WTC11 (cell line): ENCODE measurements at regions not wholly inside any gene's neighbourhood (a gene's known extent, or its start where the extent isn't known, plus 50 kb on each side); places are given as distances from the start of the nearest gene placed in this dataset.

Experiments
- ATAC-seq: fragments of 200-7000 bp; cut with Tn5 transposase; 2 replicates; pipeline ENCODE4 v1.10.0; 2021; ENCODE audit warnings: mild to moderate bottlenecking, moderate library complexity
- CTCF ChIA-PET: fragments of 300-600 bp; sonication (Branson Sonifier 250); formaldehyde crosslinking; loops from one replicate; lab custom pipeline; 2021; ENCODE audit warnings: antibody characterized with exemption; lab: Charles Lee
- POLR2A ChIA-PET: fragments of 350-600 bp; sonication (Branson Sonifier 250); formaldehyde crosslinking; loops from one replicate; lab custom pipeline; 2021; ENCODE audit warnings: antibody characterized with exemption; lab: Charles Lee
- DNase-seq: peaks from one replicate; pipeline ENCODE4 v3.0.0; 2021; ENCODE audit warnings: low spot score
- H3K27ac Mint-ChIP-seq: 2 replicates; pipeline ENCODE4 v1.8.0; 2021; ENCODE audit warnings: mixed read lengths
- H3K27me3 Mint-ChIP-seq: 2 replicates; pipeline ENCODE4 v1.8.0; 2021; ENCODE audit warnings: low read depth, mild to moderate bottlenecking, moderate library complexity, mixed read lengths
- H3K36me3 Mint-ChIP-seq: 2 replicates; pipeline ENCODE4 v1.8.0; 2021; ENCODE audit warnings: mixed read lengths
- H3K4me1 Mint-ChIP-seq: 2 replicates; pipeline ENCODE4 v1.8.0; 2022; ENCODE audit warnings: mixed read lengths
- H3K4me3 Mint-ChIP-seq: 2 replicates; pipeline ENCODE4 v1.8.0; 2021; ENCODE audit warnings: mild to moderate bottlenecking, moderate library complexity, mixed read lengths
- H3K9me3 Mint-ChIP-seq: 2 replicates; pipeline ENCODE4 v1.8.0; 2021; ENCODE audit warnings: mixed read lengths
- GRHL2 ChIP-seq: fragments of 250-450 bp; sonication (Bioruptor Pico); IDR thresholded peaks from 2 replicates; pipeline ENCODE4 v1.8.0; 2022; ENCODE audit warnings: mild to moderate bottlenecking, moderate library complexity; ENCODE audit not compliant: insufficient replicate concordance, severe bottlenecking
- MXD4 ChIP-seq: fragments of 250-450 bp; sonication (Bioruptor Pico); IDR thresholded peaks from 2 replicates; pipeline ENCODE4 v1.8.0; 2021; ENCODE audit warnings: mild to moderate bottlenecking, moderate library complexity, borderline replicate concordance
- MYBL2 ChIP-seq: sonication (generic); formaldehyde crosslinking; IDR thresholded peaks from 2 replicates; pipeline ENCODE4 v1.8.1; 2023; ENCODE audit warnings: mild to moderate bottlenecking, moderate library complexity, missing genetic modification reagents
- NFATC4 ChIP-seq: fragments of 250-450 bp; sonication (Bioruptor Pico); IDR thresholded peaks from 2 replicates; pipeline ENCODE4 v1.9.0; 2021; ENCODE audit warnings: mild to moderate bottlenecking
- NR2C2 ChIP-seq: sonication (generic); formaldehyde crosslinking; IDR thresholded peaks from 2 replicates; pipeline ENCODE4 v1.8.0; 2022; ENCODE audit warnings: mild to moderate bottlenecking, missing genetic modification reagents
- OVOL2 ChIP-seq: fragments of 250-450 bp; sonication (Bioruptor Pico); IDR thresholded peaks from 2 replicates; pipeline ENCODE4 v1.9.0; 2021; ENCODE audit warnings: mild to moderate bottlenecking, borderline replicate concordance
- SMAD4 ChIP-seq: sonication (generic); formaldehyde crosslinking; IDR thresholded peaks from 2 replicates; pipeline ENCODE4 v1.8.0; 2022; ENCODE audit warnings: mild to moderate bottlenecking, missing genetic modification reagents
- TEAD1 ChIP-seq: sonication (generic); formaldehyde crosslinking; IDR thresholded peaks from 2 replicates; pipeline ENCODE4 v1.8.0; 2022; ENCODE audit warnings: mild to moderate bottlenecking, missing genetic modification reagents
- TP53 ChIP-seq: sonication (generic); formaldehyde crosslinking; IDR thresholded peaks from 2 replicates; pipeline ENCODE4 v1.8.1; 2023; ENCODE audit warnings: mild to moderate bottlenecking, missing genetic modification reagents
- ZBTB21 ChIP-seq: sonication (generic); formaldehyde crosslinking; IDR thresholded peaks from 2 replicates; pipeline ENCODE4 v1.8.1; 2023; ENCODE audit warnings: mild to moderate bottlenecking, missing genetic modification reagents, borderline replicate concordance
- TF ChIP-seq, protein P1 (sequence below): sonication (generic); formaldehyde crosslinking; IDR thresholded peaks from 2 replicates; pipeline ENCODE4 v1.8.1; 2022; ENCODE audit warnings: mild to moderate bottlenecking, missing genetic modification reagents, moderate library complexity, borderline replicate concordance
- TF ChIP-seq, protein P2 (sequence below): sonication (generic); formaldehyde crosslinking; IDR thresholded peaks from 2 replicates; pipeline ENCODE4 v1.8.1; 2023; ENCODE audit warnings: mild to moderate bottlenecking, missing genetic modification reagents
- TF ChIP-seq, protein P3 (sequence below): fragments of 250-450 bp; sonication (Bioruptor Pico); IDR thresholded peaks from 2 replicates; pipeline ENCODE4 v1.9.0; 2021; ENCODE audit warnings: mild to moderate bottlenecking
- TF ChIP-seq, protein P4 (sequence below): sonication (generic); formaldehyde crosslinking; IDR thresholded peaks from 2 replicates; pipeline ENCODE4 v1.8.1; 2022; ENCODE audit warnings: low read depth, mild to moderate bottlenecking, moderate library complexity, missing genetic modification reagents, borderline replicate concordance
- TF ChIP-seq, protein P5 (sequence below): sonication (generic); formaldehyde crosslinking; conservative IDR thresholded peaks from 2 replicates; pipeline ENCODE4 v1.8.1; 2023; ENCODE audit warnings: mild to moderate bottlenecking, low read depth, missing genetic modification reagents, moderate library complexity
- TF ChIP-seq, protein P6 (sequence below): sonication (generic); formaldehyde crosslinking; IDR thresholded peaks from 2 replicates; pipeline ENCODE4 v1.8.0; 2023; ENCODE audit warnings: mild to moderate bottlenecking, missing genetic modification reagents
- TF ChIP-seq, protein P7 (sequence below): sonication (generic); formaldehyde crosslinking; IDR thresholded peaks from 2 replicates; pipeline ENCODE4 v1.8.1; 2022; ENCODE audit warnings: mild to moderate bottlenecking, moderate library complexity, missing genetic modification reagents
- TF ChIP-seq, protein P8 (sequence below): sonication (generic); formaldehyde crosslinking; IDR thresholded peaks from 2 replicates; pipeline ENCODE4 v1.8.0; 2022; ENCODE audit warnings: missing genetic modification reagents

DNA sequence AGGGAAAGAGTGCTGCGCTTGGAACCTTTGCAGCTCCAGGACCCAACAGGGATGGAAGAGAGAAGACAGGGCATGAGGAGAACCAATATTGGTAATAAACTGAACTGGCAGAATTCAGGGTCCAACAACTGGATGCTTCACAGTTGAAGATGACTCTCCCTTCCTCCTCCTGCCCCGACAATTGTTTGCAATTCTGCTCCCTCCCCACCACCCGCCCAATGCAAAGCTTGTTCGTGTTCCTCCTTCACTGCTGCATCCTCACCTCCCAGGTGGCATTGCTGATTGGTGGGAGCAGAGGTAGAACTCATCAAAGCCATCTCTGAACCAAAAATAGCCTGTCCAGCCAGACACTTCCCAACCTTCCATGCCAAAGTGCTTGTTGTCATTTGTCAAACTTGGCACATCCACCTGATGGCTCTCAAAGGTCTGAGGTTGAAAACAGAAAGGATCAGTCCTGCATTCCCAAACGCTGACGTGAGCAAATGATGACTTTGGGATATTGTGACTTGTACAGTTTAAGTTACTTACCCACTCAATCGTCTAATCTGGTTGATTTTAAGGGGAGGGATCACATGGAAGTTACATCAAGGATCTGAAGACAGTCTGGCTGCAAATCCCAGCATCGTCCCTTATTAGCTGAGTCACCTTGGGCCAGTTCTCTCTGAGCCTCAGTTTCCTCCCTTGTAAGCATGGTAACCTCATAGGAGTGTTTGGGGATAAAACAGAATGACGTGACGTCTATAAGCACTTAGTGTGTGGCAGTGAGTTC lies 242.6 kb upstream of the CRY1 start:
- H3K36me3 Mint-ChIP-seq = no peaks in the 10 kb centered on the region
- DNase-seq = no peak
- ATAC-seq = no peak
- no peak for TF ChIP-seq TEAD1
- TF ChIP-seq, protein P1, sequence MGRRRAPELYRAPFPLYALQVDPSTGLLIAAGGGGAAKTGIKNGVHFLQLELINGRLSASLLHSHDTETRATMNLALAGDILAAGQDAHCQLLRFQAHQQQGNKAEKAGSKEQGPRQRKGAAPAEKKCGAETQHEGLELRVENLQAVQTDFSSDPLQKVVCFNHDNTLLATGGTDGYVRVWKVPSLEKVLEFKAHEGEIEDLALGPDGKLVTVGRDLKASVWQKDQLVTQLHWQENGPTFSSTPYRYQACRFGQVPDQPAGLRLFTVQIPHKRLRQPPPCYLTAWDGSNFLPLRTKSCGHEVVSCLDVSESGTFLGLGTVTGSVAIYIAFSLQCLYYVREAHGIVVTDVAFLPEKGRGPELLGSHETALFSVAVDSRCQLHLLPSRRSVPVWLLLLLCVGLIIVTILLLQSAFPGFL (CRISPR knock-in tag) = no peak
- TF ChIP-seq, protein P2, sequence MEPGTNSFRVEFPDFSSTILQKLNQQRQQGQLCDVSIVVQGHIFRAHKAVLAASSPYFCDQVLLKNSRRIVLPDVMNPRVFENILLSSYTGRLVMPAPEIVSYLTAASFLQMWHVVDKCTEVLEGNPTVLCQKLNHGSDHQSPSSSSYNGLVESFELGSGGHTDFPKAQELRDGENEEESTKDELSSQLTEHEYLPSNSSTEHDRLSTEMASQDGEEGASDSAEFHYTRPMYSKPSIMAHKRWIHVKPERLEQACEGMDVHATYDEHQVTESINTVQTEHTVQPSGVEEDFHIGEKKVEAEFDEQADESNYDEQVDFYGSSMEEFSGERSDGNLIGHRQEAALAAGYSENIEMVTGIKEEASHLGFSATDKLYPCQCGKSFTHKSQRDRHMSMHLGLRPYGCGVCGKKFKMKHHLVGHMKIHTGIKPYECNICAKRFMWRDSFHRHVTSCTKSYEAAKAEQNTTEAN = no peak
- TF ChIP-seq, protein P3, sequence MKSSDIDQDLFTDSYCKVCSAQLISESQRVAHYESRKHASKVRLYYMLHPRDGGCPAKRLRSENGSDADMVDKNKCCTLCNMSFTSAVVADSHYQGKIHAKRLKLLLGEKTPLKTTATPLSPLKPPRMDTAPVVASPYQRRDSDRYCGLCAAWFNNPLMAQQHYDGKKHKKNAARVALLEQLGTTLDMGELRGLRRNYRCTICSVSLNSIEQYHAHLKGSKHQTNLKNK = no peak
- TF ChIP-seq, protein P4, sequence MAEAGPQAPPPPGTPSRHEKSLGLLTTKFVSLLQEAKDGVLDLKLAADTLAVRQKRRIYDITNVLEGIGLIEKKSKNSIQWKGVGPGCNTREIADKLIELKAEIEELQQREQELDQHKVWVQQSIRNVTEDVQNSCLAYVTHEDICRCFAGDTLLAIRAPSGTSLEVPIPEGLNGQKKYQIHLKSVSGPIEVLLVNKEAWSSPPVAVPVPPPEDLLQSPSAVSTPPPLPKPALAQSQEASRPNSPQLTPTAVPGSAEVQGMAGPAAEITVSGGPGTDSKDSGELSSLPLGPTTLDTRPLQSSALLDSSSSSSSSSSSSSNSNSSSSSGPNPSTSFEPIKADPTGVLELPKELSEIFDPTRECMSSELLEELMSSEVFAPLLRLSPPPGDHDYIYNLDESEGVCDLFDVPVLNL (CRISPR knock-in tag) = no peak
- CTCF ChIA-PET = no interaction called here
- no peak overlapping the region for H3K4me3 Mint-ChIP-seq
- no peak overlapping the region for H3K27ac Mint-ChIP-seq
- no peaks in the 10 kb centered on the region for H3K9me3 Mint-ChIP-seq
- H3K27me3 Mint-ChIP-seq = no peaks in the 10 kb centered on the region
- POLR2A ChIA-PET = no interaction called here
- peaks cover 3% of the 10 kb centered on the region for H3K4me1 Mint-ChIP-seq

DNA sequence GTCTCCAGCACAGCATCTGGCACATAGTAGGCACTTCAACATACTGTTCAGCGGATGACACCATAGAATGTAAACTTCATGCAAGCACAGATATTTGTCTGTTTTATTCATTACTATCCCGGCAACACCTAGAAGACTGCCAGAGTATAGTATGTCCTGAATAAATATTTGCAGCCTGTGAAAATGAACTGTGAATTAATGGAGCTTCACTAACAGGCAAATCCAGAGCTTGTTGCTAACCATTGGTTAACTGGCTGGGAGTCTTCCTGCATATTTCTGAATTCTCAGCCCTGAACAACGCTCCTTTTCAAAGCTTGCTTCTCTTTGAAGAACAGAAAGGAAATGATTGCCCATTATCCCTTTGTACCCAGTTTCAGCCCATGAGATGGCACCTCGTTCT lies 243.3 kb upstream of the CRY1 start:
- no peak overlapping the region for H3K4me3 Mint-ChIP-seq
- H3K36me3 Mint-ChIP-seq = no peaks in the 10 kb centered on the region
- no peak overlapping the region for H3K27ac Mint-ChIP-seq
- ATAC-seq = no peak
- CTCF ChIA-PET = interaction anchor here (1.2 kb wide), 1 partner anchor 112 kb away, joined by 3 read pairs; no protein-coding TSS in a partner anchor
- H3K9me3 Mint-ChIP-seq = peaks cover 1% of the 10 kb centered on the region; the same call in 1 of the 2 replicates
- H3K27me3 Mint-ChIP-seq = no peaks in the 10 kb centered on the region
- no peak for DNase-seq
- no peaks in the 10 kb centered on the region; the same call in 1 of the 2 replicates for H3K4me1 Mint-ChIP-seq
- POLR2A ChIA-PET = no interaction called here
- TF ChIP-seq SMAD4 (CRISPR knock-in tag) = no peak
- no peak for TF ChIP-seq NR2C2
- no peak for TF ChIP-seq GRHL2 (CRISPR knock-in tag)
- no peak for TF ChIP-seq TP53 (CRISPR knock-in tag)
- TF ChIP-seq MYBL2 (CRISPR knock-in tag) = no peak
- no peak for TF ChIP-seq TEAD1
- TF ChIP-seq, protein P5, sequence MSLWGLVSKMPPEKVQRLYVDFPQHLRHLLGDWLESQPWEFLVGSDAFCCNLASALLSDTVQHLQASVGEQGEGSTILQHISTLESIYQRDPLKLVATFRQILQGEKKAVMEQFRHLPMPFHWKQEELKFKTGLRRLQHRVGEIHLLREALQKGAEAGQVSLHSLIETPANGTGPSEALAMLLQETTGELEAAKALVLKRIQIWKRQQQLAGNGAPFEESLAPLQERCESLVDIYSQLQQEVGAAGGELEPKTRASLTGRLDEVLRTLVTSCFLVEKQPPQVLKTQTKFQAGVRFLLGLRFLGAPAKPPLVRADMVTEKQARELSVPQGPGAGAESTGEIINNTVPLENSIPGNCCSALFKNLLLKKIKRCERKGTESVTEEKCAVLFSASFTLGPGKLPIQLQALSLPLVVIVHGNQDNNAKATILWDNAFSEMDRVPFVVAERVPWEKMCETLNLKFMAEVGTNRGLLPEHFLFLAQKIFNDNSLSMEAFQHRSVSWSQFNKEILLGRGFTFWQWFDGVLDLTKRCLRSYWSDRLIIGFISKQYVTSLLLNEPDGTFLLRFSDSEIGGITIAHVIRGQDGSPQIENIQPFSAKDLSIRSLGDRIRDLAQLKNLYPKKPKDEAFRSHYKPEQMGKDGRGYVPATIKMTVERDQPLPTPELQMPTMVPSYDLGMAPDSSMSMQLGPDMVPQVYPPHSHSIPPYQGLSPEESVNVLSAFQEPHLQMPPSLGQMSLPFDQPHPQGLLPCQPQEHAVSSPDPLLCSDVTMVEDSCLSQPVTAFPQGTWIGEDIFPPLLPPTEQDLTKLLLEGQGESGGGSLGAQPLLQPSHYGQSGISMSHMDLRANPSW (CRISPR knock-in tag) = no peak
- no peak for TF ChIP-seq OVOL2 (CRISPR knock-in tag)
- TF ChIP-seq, protein P6, sequence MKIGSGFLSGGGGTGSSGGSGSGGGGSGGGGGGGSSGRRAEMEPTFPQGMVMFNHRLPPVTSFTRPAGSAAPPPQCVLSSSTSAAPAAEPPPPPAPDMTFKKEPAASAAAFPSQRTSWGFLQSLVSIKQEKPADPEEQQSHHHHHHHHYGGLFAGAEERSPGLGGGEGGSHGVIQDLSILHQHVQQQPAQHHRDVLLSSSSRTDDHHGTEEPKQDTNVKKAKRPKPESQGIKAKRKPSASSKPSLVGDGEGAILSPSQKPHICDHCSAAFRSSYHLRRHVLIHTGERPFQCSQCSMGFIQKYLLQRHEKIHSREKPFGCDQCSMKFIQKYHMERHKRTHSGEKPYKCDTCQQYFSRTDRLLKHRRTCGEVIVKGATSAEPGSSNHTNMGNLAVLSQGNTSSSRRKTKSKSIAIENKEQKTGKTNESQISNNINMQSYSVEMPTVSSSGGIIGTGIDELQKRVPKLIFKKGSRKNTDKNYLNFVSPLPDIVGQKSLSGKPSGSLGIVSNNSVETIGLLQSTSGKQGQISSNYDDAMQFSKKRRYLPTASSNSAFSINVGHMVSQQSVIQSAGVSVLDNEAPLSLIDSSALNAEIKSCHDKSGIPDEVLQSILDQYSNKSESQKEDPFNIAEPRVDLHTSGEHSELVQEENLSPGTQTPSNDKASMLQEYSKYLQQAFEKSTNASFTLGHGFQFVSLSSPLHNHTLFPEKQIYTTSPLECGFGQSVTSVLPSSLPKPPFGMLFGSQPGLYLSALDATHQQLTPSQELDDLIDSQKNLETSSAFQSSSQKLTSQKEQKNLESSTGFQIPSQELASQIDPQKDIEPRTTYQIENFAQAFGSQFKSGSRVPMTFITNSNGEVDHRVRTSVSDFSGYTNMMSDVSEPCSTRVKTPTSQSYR (CRISPR knock-in tag) = no peak
- no peak for TF ChIP-seq NFATC4 (CRISPR knock-in tag)
- TF ChIP-seq, protein P7, sequence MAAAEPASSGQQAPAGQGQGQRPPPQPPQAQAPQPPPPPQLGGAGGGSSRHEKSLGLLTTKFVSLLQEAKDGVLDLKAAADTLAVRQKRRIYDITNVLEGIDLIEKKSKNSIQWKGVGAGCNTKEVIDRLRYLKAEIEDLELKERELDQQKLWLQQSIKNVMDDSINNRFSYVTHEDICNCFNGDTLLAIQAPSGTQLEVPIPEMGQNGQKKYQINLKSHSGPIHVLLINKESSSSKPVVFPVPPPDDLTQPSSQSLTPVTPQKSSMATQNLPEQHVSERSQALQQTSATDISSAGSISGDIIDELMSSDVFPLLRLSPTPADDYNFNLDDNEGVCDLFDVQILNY = no peak
- TF ChIP-seq ZBTB21 (CRISPR knock-in tag) = no peak
- TF ChIP-seq, protein P8, sequence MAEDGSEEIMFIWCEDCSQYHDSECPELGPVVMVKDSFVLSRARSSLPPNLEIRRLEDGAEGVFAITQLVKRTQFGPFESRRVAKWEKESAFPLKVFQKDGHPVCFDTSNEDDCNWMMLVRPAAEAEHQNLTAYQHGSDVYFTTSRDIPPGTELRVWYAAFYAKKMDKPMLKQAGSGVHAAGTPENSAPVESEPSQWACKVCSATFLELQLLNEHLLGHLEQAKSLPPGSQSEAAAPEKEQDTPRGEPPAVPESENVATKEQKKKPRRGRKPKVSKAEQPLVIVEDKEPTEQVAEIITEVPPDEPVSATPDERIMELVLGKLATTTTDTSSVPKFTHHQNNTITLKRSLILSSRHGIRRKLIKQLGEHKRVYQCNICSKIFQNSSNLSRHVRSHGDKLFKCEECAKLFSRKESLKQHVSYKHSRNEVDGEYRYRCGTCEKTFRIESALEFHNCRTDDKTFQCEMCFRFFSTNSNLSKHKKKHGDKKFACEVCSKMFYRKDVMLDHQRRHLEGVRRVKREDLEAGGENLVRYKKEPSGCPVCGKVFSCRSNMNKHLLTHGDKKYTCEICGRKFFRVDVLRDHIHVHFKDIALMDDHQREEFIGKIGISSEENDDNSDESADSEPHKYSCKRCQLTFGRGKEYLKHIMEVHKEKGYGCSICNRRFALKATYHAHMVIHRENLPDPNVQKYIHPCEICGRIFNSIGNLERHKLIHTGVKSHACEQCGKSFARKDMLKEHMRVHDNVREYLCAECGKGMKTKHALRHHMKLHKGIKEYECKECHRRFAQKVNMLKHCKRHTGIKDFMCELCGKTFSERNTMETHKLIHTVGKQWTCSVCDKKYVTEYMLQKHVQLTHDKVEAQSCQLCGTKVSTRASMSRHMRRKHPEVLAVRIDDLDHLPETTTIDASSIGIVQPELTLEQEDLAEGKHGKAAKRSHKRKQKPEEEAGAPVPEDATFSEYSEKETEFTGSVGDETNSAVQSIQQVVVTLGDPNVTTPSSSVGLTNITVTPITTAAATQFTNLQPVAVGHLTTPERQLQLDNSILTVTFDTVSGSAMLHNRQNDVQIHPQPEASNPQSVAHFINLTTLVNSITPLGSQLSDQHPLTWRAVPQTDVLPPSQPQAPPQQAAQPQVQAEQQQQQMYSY (CRISPR knock-in tag) = no peak
- no peak for TF ChIP-seq MXD4 (CRISPR knock-in tag)
